WERI-Rb-1 (cell line): ENCODE measurements at regions not wholly inside any gene's neighbourhood (a gene's known extent, or its start where the extent isn't known, plus 50 kb on each side); places are given as distances from the start of the nearest gene placed in this dataset.

Experiments used
- DNase-seq: peaks from one replicate; pipeline ENCODE4 v3.0.0-alpha.2; 2020
- H3K27ac ChIP-seq: fragments of 250-450 bp; sonication (Bioruptor Pico); 2 replicates; pipeline ENCODE4 v1.5.1; 2020; ENCODE audit warnings: mild to moderate bottlenecking, moderate library complexity
- H3K27me3 ChIP-seq: fragments of 250-450 bp; sonication (Bioruptor Pico); 2 replicates; pipeline ENCODE4 v1.5.1; 2021; ENCODE audit warnings: mild to moderate bottlenecking, low read depth, moderate library complexity; ENCODE audit not compliant: insufficient read depth, severe bottlenecking
- H3K36me3 ChIP-seq: fragments of 250-450 bp; sonication (Bioruptor Pico); 2 replicates; pipeline ENCODE4 v1.5.1; 2020; ENCODE audit warnings: mild to moderate bottlenecking, moderate library complexity
- H3K4me3 ChIP-seq: 2 replicates; pipeline ENCODE4 v1.5.1; 2011; ENCODE audit warnings: low read depth, mild to moderate bottlenecking, control low read depth, low read length
- H3K9me3 ChIP-seq: fragments of 250-450 bp; sonication (Bioruptor Pico); 2 replicates; pipeline ENCODE4 v1.5.1; 2021; ENCODE audit warnings: mild to moderate bottlenecking, moderate library complexity; ENCODE audit not compliant: severe bottlenecking
- TF ChIP-seq, protein P1 (sequence below): IDR thresholded peaks from 2 replicates; pipeline ENCODE4 v1.5.1; 2011; ENCODE audit warnings: low read depth, mild to moderate bottlenecking, control low read depth, inconsistent platforms, low read length

DNA sequence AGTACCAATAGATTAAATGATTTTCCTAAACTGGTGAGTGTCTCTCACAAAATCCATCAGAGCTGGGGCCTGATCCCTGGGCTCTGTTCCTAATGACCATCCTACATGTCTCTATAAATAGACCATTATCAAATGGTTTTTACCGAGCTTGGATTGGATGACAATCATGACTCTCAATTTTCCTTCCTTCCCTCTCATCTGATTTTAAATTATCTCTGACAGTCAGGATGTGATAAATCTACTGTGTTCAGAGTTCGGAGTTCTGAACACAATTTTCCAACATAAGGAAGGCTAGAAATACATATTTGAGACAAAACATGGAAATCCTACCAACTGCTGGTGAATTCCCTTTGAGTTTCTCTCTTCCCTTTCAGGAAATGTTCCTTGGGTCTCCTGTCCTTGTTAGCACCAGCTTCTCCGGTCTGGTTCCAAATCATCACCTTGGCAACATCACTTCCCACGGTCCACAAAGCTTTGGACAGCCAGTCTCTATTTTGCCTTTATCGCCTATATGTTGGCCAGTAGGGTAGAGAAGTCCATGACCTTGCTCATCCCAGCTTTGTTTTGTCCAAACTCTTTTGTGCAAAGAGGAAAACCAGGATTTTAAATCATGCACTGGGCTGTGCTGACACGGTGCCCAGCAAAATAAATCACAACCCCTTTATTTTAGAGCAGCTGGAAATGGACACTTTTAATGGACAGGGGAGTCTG, 139.6 kb upstream of the ITGA6 start:
- Histone ChIP-seq H3K36me3 (no peaks in the 10 kb centered on the region), H3K9me3 (no peaks in the 10 kb centered on the region), H3K27ac (no peak overlapping the region), H3K4me3 (no peak overlapping the region), H3K27me3 (no peaks in the 10 kb centered on the region)
- DNase-seq: no peak
- TF ChIP-seq, protein P1, sequence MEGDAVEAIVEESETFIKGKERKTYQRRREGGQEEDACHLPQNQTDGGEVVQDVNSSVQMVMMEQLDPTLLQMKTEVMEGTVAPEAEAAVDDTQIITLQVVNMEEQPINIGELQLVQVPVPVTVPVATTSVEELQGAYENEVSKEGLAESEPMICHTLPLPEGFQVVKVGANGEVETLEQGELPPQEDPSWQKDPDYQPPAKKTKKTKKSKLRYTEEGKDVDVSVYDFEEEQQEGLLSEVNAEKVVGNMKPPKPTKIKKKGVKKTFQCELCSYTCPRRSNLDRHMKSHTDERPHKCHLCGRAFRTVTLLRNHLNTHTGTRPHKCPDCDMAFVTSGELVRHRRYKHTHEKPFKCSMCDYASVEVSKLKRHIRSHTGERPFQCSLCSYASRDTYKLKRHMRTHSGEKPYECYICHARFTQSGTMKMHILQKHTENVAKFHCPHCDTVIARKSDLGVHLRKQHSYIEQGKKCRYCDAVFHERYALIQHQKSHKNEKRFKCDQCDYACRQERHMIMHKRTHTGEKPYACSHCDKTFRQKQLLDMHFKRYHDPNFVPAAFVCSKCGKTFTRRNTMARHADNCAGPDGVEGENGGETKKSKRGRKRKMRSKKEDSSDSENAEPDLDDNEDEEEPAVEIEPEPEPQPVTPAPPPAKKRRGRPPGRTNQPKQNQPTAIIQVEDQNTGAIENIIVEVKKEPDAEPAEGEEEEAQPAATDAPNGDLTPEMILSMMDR: no peak

DNA sequence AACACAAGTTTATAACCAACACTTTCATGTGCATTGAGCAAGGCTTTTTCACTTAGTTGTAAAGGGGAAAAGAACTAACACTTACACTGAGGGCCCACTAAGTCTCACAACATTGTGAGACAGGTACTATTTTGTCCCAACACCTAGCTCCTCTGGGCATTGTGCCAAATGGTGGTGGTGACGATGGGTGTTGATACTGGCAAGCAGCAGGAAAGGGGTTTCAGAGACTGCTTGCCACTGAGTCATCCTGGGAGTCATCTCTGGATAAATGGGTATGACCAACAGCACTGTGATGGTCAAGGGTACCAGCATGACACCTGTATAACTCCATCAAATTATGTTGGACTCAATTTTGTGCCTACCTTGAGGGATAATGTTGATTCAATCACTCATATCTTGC, 138.8 kb upstream of the ITGA6 start:
- Histone ChIP-seq H3K9me3 (no peaks in the 10 kb centered on the region), H3K36me3 (no peaks in the 10 kb centered on the region), H3K4me3 (no peak overlapping the region), H3K27me3 (no peaks in the 10 kb centered on the region), H3K27ac (no peak overlapping the region)
- no peak for DNase-seq
- TF ChIP-seq, protein P1: no peak

DNA sequence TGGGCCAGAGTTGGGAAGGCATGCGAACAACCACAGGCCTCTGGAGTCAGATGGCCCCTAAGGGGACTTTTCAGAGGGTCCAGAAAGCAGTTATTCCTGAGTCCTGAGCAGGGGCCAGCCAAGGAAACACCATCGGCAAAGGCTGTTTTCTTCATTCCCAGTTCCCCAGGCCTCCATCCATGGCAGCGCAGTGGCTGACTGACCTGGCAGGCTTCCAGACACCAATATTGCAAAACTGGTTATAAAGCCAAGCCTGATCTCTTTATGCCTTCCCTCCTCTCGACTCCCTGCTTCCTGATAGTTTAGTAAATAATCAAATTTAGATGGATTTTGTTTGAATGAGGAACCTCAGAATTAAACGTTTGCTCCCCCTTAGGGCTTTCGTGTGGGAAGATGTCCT, 133.4 kb upstream of the ITGA6 start:
- DNase-seq: no peak
- no peak overlapping the region for H3K4me3 ChIP-seq
- H3K27me3 ChIP-seq: no peaks in the 10 kb centered on the region
- H3K9me3 ChIP-seq: no peaks in the 10 kb centered on the region
- H3K27ac ChIP-seq: no peak overlapping the region
- TF ChIP-seq, protein P1: no peak
- H3K36me3 ChIP-seq: no peaks in the 10 kb centered on the region

DNA sequence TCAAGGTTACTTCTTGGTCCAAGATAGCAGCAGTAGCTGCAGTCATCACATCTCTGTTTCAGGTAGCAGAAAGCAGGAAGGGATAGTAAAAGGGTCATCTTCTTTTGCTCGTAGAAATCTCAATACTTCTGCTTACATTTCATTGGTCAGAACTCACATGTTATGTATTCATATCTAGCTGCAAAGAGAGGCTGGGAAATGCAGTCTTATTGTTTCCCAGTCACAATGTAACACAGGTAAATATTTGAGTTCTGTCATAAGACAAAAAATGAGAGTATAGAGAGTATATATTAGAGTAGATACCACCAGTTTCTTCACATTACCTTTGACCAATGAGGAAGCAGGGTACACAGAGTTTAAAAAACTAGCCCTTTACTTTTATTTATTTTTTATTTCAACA, 132.4 kb upstream of the ITGA6 start:
- no peak for DNase-seq
- H3K27ac ChIP-seq: no peak overlapping the region
- H3K4me3 ChIP-seq: no peak overlapping the region
- H3K27me3 ChIP-seq: no peaks in the 10 kb centered on the region
- TF ChIP-seq, protein P1: no peak
- H3K9me3 ChIP-seq: no peaks in the 10 kb centered on the region
- no peaks in the 10 kb centered on the region for H3K36me3 ChIP-seq

GRCh38 chr2:172295677-172296076, 131.7 kb upstream of the ITGA6 start:
- Histone ChIP-seq H3K27ac (no peak overlapping the region), H3K9me3 (no peaks in the 10 kb centered on the region), H3K27me3 (no peaks in the 10 kb centered on the region), H3K36me3 (no peaks in the 10 kb centered on the region), H3K4me3 (no peak overlapping the region)
- TF ChIP-seq, protein P1: no peak
- no peak for DNase-seq
